ENCODE measurements at regions not wholly inside any gene's neighbourhood (a gene's known extent, or its start where the extent isn't known, plus 50 kb on each side); places are given as distances from the start of the nearest gene placed in this dataset.

DNA sequence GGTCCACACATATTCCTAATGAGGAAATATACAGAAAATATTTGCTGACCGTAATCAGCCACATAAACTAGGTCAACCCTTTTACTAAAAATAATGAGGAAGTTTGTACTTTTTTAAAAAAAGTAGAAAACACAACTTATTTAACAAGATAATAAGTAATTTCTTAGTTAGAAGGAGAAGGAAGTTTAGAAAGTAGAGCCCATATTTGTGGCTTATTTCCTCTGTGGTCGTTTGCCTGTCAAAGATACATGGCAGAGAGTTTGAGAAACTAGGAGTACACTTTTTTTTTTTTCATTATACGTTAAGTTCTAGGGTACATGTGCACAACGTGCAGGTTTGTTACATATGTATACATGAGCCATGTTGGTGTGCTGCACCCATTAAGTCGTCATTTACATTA lies 1205.2 kb upstream of the MIR17HG start:
- Mint-ChIP-seq H3K4me1 (ENCODE audit: low read depth) (no peaks in the 10 kb centered on the region), H3K27ac (no peak overlapping the region), H3K27me3 (no peaks in the 10 kb centered on the region), H3K9me3 (peaks cover 3% of the 10 kb centered on the region), H3K4me3 (no peak overlapping the region), H3K36me3 (no peaks in the 10 kb centered on the region)
- DNase-seq: no peak
- intact Hi-C loops (cut with micrococcal nuclease): no loop called here
- POLR2A ChIA-PET: no interaction called here
- CTCF ChIA-PET: no interaction called here

DNA sequence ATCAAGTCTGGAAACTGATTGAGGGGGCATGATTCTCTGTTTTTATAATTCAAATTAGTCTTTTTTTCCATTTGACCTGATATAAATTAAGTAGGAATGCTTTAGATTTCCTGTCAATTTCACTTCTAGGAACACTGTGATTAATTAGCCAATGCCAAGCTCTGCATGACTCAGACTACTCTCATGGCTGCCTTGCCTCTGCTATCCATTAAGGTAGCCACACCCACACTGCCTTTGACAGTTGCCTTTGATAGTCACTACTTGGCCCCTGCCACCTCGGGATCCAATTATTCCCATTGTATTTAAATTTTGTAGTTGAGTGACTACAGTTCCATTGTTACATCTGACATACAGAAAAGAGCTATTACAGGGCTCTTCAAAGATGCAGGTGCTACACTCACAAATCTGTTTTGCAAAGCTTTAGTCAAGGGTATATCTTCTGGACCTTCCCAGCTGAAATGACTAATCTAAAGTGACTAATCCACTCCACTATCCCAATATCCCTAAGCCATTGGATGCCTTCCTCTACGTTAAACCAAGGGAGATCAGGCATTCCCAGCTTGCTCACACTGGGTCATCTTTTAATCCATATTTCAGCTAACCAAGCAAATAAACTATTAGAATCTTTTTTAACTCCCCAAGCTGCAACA lies 1193.1 kb upstream of the MIR17HG start:
- intact Hi-C loops (cut with micrococcal nuclease): no loop called here
- H3K4me3 Mint-ChIP-seq: no peak overlapping the region
- POLR2A ChIA-PET: no interaction called here

DNA sequence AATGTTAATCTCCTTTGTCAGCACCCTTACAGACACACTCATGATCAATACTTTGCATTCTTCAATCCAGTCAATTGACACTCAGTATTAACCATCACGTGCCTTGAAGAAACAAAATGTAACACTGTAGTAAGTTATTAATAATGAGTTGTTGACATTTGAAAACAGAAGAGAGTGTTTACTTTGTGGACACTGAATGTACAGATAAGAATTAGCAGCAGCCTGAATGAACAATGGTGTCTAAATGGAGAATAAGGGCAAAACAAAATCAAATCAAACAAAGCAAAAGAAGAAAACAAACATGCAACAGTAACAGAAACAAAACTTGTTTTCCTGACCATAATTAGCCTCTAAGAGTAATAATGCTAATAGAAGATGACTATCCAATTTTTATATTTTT lies 1191.1 kb upstream of the MIR17HG start:
- Mint-ChIP-seq H3K27ac (no peak overlapping the region), H3K27me3 (no peaks in the 10 kb centered on the region), H3K9me3 (peaks cover 11% of the 10 kb centered on the region), H3K4me1 (ENCODE audit: low read depth) (no peaks in the 10 kb centered on the region), H3K36me3 (no peaks in the 10 kb centered on the region), H3K4me3 (no peak overlapping the region)
- ChIA-PET POLR2A (no interaction called here), CTCF (no interaction called here)
- DNase-seq: no peak
- intact Hi-C loops (cut with micrococcal nuclease): no loop called here

More for the DNA sequence above, 1193.1 kb upstream of the MIR17HG start:
- no peaks in the 10 kb centered on the region for H3K27me3 Mint-ChIP-seq
- CTCF ChIA-PET: no interaction called here
- H3K36me3 Mint-ChIP-seq: no peaks in the 10 kb centered on the region
- no peaks in the 10 kb centered on the region for H3K4me1 Mint-ChIP-seq (ENCODE audit: low read depth)
- H3K9me3 Mint-ChIP-seq: peaks cover 11% of the 10 kb centered on the region
- no peak overlapping the region for H3K27ac Mint-ChIP-seq
- no peak for DNase-seq

DNA sequence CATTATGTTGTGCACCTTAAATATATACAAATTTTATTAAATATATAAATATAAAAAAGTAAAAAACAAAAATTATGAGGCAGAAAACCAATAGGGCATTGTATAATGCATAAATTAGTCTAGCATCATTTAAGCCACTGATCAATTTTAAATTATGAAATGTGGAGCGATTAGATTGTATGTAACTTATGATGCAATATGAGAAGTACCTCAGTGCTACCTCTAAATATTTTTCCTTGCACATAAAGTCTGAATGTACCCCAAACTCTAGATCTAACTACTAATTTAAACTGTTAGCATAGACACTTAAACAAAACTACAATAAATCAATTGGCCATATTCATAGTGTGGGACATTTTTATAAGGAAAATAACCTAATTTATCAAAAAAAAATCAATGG lies 1178.5 kb upstream of the MIR17HG start:
- H3K9me3 Mint-ChIP-seq: peaks cover 18% of the 10 kb centered on the region

DNA sequence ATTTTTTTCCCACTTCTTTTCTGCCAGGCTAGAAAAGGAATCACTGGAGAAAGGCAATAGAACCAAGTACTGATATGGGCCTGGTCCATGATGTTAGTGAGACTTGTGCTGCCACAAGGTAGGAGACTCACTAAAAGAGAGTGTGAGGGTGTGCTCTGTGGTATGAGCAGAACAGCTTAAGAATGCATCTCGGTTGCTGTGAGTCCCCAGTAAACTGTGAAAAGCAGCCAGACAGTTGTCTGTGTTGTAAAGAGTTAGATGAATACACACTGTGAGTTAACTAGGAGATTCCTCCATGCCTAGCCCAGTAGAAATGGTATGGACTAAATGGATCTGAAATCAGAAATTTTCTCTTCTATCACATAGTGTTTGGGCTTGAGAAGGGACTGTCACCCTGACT lies 1177.3 kb upstream of the MIR17HG start:
- ChIA-PET POLR2A (no interaction called here), CTCF (no interaction called here)

More for the DNA sequence above, 1178.5 kb upstream of the MIR17HG start:
- ChIA-PET POLR2A (no interaction called here), CTCF (no interaction called here)
- Mint-ChIP-seq H3K27me3 (no peaks in the 10 kb centered on the region), H3K4me3 (no peak overlapping the region), H3K36me3 (no peaks in the 10 kb centered on the region), H3K4me1 (ENCODE audit: low read depth) (no peaks in the 10 kb centered on the region), H3K27ac (no peak overlapping the region)
- intact Hi-C loops (cut with micrococcal nuclease): no loop called here
- DNase-seq: no peak

DNA sequence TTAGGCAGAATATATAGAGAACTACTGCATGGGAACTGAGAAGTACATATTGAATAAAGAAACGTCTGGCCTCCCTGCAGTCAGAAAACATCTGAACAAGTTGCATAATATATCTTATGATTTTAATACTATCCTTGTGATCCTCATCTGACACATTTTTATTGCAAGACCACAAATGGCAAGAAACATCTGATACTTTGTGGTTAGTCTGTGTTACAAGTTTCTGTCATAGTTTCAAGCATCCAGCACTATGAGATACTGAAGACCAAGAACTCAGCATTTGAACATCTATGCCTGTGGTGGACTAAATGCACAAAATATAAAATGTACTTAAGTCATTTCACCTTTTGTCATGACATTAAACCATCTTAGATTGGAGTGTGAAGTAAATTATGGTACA lies 1175.8 kb upstream of the MIR17HG start:
- no peaks in the 10 kb centered on the region for H3K4me1 Mint-ChIP-seq (ENCODE audit: low read depth)
- CTCF ChIA-PET: no interaction called here
- no peak overlapping the region for H3K27ac Mint-ChIP-seq
- peaks cover 19% of the 10 kb centered on the region for H3K9me3 Mint-ChIP-seq
- DNase-seq: no peak
- no peaks in the 10 kb centered on the region for H3K36me3 Mint-ChIP-seq
- intact Hi-C loops (cut with micrococcal nuclease): no loop called here
- POLR2A ChIA-PET: no interaction called here
- H3K4me3 Mint-ChIP-seq: no peak overlapping the region
- H3K27me3 Mint-ChIP-seq: no peaks in the 10 kb centered on the region

More for the DNA sequence above, 1177.3 kb upstream of the MIR17HG start:
- intact Hi-C loops (cut with micrococcal nuclease): no loop called here
- Mint-ChIP-seq H3K9me3 (peaks cover 18% of the 10 kb centered on the region), H3K36me3 (no peaks in the 10 kb centered on the region), H3K4me3 (no peak overlapping the region), H3K27ac (no peak overlapping the region), H3K4me1 (ENCODE audit: low read depth) (no peaks in the 10 kb centered on the region), H3K27me3 (no peaks in the 10 kb centered on the region)
- no peak for DNase-seq

DNA sequence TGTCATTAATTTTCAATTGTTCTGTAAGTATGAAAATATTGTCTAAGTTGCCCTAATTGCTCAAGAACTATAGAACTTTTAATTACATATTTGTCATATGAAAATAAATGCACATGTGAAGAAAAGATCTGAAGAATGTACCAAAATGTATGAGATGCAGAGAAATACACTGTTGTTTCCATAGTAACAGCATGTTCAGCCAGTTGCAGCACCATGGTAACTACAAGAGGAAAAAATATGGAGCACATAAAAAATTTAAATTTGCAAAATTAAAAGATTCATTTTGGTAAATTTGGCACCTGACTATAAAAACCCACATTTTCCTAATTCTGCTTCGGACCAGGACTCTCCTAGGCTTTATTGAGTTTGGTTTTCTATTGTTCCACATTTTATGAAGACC lies 1170.0 kb upstream of the MIR17HG start:
- Mint-ChIP-seq H3K9me3 (peaks cover 4% of the 10 kb centered on the region), H3K36me3 (no peaks in the 10 kb centered on the region), H3K4me1 (ENCODE audit: low read depth) (no peaks in the 10 kb centered on the region), H3K27ac (no peak overlapping the region), H3K4me3 (no peak overlapping the region), H3K27me3 (no peaks in the 10 kb centered on the region)
- CTCF ChIA-PET: no interaction called here
- POLR2A ChIA-PET: no interaction called here
- no peak for DNase-seq
- intact Hi-C loops (cut with micrococcal nuclease): no loop called here

DNA sequence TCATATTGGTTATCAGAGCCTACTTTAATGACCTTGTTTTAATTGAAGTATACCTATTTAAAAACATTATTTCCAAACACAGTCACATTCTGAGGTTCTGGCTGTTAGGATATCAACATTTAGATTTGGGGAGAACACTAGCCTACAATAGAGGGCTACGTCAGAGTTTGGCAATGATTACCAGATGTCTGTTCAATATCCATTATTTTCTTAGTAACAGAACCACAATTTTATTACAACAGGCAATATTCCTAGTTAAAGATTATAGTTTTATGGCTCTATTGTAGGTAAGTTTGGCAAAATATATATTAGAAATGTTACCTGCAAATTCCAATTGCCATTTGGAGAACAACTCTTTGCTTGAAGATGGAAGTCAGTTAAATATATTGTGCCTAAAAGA lies 1163.1 kb upstream of the MIR17HG start:
- H3K27me3 Mint-ChIP-seq: no peaks in the 10 kb centered on the region
- no peaks in the 10 kb centered on the region for H3K4me1 Mint-ChIP-seq (ENCODE audit: low read depth)

DNA sequence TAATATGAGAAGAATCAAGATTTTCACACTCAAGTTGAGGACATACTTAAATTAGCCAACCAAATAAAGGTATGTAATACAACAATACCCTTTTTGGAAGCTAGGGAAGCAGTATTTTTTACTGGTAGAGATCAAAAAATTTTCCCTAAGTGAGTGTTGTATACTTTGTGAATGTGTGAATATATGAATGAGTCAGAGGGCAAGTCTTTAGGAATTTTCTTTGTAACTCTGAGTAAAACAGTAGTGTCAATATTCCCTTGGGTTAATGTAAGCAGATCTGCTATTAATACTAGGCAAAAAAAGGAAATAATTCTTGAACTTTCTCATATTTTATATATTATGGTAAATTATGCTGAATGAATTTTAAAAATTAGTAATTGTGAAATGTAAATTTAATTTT lies 1161.8 kb upstream of the MIR17HG start:
- intact Hi-C loops (cut with micrococcal nuclease): no loop called here
- H3K27ac Mint-ChIP-seq: no peak overlapping the region
- no peaks in the 10 kb centered on the region for H3K4me1 Mint-ChIP-seq (ENCODE audit: low read depth)
- peaks cover 4% of the 10 kb centered on the region for H3K9me3 Mint-ChIP-seq
- H3K4me3 Mint-ChIP-seq: no peak overlapping the region
- POLR2A ChIA-PET: no interaction called here
- CTCF ChIA-PET: no interaction called here
- H3K27me3 Mint-ChIP-seq: no peaks in the 10 kb centered on the region
- H3K36me3 Mint-ChIP-seq: no peaks in the 10 kb centered on the region
- DNase-seq: no peak

More for the DNA sequence above, 1163.1 kb upstream of the MIR17HG start:
- no peak for DNase-seq
- POLR2A ChIA-PET: no interaction called here
- Mint-ChIP-seq H3K27ac (no peak overlapping the region), H3K9me3 (peaks cover 4% of the 10 kb centered on the region), H3K36me3 (no peaks in the 10 kb centered on the region), H3K4me3 (no peak overlapping the region)
- CTCF ChIA-PET: no interaction called here
- intact Hi-C loops (cut with micrococcal nuclease): no loop called here

DNA sequence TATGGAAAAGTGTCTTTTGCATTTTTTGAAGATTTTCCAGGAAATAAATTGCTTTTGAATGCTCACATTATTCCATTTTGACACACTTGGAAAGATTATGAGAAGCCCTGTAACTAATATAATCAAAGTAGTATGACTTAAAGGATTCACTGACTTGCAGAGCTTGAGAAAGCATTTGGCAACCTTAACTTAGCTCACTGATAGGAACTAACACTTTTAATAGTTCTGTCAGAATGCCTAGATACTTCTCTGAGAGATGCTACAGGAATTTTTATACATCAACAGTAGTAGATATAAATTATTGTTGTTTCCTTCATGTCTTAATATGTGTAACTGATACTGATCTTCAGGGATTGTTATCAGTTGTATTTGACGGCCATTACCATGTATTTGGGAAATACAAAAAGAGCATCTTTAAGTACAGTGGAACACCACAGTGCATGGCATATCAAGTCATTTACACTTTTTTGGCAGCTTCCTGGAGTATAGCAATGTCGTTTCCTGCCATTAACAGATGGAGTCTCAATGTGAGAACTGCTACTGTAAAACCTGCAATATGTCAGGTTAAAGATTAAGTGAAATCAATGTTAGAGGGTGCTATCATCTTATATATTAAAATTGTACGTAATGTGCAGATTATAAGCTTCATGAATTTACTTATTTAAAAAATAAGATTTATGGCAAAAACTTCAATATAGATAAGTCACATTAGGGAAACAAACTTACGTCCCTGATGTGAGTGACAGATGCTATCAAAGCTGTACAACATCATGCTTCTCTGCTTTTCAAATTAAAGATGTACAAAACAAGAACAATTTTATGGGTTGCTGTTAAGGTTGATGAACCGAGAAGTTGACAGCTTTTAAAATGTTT lies 1159.8 kb upstream of the MIR17HG start:
- ChIA-PET POLR2A (no interaction called here), CTCF (no interaction called here)
- Mint-ChIP-seq H3K9me3 (peaks cover 7% of the 10 kb centered on the region), H3K36me3 (no peaks in the 10 kb centered on the region), H3K4me3 (no peak overlapping the region), H3K27ac (no peak overlapping the region), H3K4me1 (ENCODE audit: low read depth) (no peaks in the 10 kb centered on the region), H3K27me3 (no peaks in the 10 kb centered on the region)
- intact Hi-C loops (cut with micrococcal nuclease): no loop called here
- no peak for DNase-seq

DNA sequence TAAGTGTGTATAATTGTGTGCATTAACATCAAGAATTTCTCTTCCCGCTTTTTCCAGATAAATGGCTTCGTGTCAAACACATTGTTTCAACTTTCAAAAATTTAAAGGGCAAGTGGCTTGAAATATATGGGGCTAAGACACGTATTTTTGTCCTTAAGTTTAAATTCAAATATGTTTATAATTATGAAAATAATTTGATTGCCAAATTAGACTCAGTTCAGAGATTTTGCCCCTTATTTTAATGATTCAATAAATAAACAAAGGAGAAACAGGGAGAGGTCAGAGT lies 1159.2 kb upstream of the MIR17HG start:
- Mint-ChIP-seq H3K27me3 (no peaks in the 10 kb centered on the region), H3K4me3 (no peak overlapping the region), H3K9me3 (peaks cover 7% of the 10 kb centered on the region), H3K27ac (no peak overlapping the region), H3K4me1 (ENCODE audit: low read depth) (no peaks in the 10 kb centered on the region), H3K36me3 (no peaks in the 10 kb centered on the region)
- intact Hi-C loops (cut with micrococcal nuclease): no loop called here
- CTCF ChIA-PET: no interaction called here
- DNase-seq: no peak
- POLR2A ChIA-PET: no interaction called here

DNA sequence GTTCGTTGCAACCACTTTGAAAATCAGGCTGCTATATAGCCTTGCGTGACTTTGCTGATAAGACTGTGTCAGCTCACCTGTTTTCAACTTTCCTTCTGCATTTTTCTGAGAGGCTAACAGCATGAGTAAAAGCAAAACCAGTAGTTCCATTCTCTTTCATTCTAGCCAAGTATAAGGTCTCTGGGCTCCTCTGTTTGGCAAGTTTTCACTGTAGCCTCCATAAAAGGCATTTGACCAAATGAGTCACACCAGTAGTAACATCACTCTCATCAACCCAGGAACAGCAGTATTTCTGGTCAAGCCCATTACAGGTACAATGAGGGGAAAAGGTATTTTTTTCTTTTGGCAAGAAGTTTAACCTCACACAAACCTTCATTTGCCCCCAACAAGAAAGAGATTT lies 1149.8 kb upstream of the MIR17HG start:
- POLR2A ChIA-PET: no interaction called here
- Mint-ChIP-seq H3K27me3 (no peaks in the 10 kb centered on the region), H3K4me1 (ENCODE audit: low read depth) (no peaks in the 10 kb centered on the region), H3K36me3 (no peaks in the 10 kb centered on the region), H3K4me3 (no peak overlapping the region), H3K9me3 (peaks cover 10% of the 10 kb centered on the region), H3K27ac (no peak overlapping the region)
- CTCF ChIA-PET: no interaction called here
- DNase-seq: no peak
- intact Hi-C loops (cut with micrococcal nuclease): no loop called here

DNA sequence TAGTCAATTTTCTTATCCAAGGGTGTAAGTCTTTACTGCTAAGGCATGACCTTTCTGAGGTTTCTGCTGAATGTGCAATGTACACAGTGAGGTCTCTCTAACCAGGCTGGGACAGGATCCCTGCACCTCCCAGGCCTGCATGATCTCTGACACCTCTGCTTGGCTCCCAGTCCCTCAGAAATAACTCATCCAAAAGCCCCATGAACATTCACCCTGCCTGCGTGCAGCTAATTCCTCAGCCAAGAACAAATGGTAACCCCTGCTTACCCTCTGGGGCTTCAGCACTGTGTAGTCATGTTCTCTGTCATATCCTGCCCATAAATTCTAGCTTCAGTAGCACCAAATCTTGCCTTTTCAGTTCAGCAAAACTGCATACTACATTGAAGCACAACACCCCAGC lies 1146.3 kb upstream of the MIR17HG start:
- H3K4me1 Mint-ChIP-seq (ENCODE audit: low read depth): no peaks in the 10 kb centered on the region
- DNase-seq: no peak
- ChIA-PET POLR2A (no interaction called here), CTCF (no interaction called here)
- intact Hi-C loops (cut with micrococcal nuclease): no loop called here
- no peak overlapping the region for H3K4me3 Mint-ChIP-seq
- H3K36me3 Mint-ChIP-seq: no peaks in the 10 kb centered on the region
- no peak overlapping the region for H3K27ac Mint-ChIP-seq
- no peaks in the 10 kb centered on the region for H3K27me3 Mint-ChIP-seq
- H3K9me3 Mint-ChIP-seq: peaks cover 8% of the 10 kb centered on the region
